ENCODE measurements at regions not wholly inside any gene's neighbourhood (a gene's known extent, or its start where the extent isn't known, plus 50 kb on each side); places are given as distances from the start of the nearest gene placed in this dataset.

- DNase-seq, result no peak
These were observed 686.7 kb upstream of the MARCKS start for GRCh38 chr6:113170454-113170853.

DNA sequence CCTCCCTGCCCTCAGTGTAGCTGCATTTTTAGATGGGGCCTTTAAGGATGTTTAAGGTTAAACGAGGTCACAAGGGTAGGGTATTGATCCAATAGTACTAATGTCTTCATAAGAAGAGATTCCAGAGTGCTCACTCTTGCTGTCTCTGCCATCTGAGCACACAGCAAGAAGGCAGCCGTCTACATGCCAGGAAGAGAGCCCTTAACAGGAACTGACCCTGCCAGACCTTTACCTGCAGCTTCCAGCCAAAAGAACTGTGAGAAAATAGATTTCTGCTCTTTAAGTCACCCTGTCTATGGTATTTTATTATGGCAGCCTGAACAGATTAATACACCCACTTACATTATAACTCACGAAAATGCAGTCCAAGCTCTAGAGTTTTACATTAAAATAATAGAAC lies 685.3 kb upstream of the MARCKS start:
- DNase-seq, result peak; percentile 42

DNA sequence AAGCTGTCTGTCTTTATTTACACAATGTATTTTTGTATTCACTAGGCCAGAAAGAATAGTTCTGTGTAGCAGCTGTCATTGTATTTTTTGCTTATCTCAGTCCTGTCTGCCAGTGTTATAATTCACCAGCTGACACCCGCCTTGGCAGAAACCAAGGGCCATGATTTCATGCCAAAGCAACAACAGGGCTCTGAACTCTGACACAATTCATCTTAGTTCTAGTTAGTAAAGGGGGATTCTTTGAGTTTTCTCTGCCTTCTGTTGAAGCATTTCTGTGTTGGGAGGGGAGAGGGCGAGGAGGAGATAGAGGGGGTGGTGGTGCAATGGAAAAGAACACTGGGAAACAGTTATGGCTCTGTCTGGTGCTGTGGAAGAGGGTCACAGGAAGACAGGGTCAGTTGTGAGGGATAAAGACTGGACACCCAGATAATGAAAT lies 684.6 kb upstream of the MARCKS start:
- peak; percentile 96 for DNase-seq

DNA sequence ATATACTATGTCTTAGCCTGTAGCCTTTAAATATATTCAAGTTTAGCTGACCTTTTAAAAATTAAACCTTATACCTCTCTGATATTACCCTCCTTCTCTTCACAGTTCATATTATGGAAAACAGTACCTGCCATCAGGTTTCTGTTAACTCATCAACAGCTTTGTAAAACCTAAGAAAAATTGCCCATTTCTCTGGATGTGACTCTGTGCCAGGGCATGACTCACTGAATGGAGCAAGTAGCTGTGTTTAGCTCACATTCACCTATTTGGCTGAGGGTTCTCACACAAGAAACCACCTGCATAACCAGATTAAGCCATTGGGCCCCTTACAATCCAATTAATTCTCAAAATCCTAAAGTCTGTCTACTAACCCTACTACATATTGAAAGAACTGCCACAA lies 678.8 kb upstream of the MARCKS start:
- DNase-seq, result no peak

DNA sequence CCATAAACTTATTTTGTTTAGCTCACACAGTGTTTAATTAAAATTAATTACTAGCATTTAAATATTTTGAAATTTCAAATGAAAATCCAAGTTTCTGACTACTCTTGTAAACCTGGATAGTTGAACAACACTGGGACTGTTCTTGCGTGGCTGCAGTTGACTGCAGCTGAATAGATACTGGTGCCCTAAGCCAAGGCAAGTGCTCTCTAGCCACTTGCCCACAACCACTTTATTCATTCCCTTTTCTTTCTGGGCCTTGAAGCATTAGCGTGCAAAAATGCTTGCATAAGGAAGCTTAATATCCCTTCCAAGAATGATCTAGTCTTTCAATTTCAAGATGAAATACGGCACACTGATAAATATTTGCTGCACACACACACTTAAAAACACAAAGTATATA lies 676.0 kb upstream of the MARCKS start:
- DNase-seq, result no peak

GRCh38 chr6:113182370-113183141 lies 674.6 kb upstream of the MARCKS start:
- peak; percentile 82 for DNase-seq

GRCh38 chr6:113184291-113184690 lies 672.9 kb upstream of the MARCKS start:
- no peak for DNase-seq

DNA sequence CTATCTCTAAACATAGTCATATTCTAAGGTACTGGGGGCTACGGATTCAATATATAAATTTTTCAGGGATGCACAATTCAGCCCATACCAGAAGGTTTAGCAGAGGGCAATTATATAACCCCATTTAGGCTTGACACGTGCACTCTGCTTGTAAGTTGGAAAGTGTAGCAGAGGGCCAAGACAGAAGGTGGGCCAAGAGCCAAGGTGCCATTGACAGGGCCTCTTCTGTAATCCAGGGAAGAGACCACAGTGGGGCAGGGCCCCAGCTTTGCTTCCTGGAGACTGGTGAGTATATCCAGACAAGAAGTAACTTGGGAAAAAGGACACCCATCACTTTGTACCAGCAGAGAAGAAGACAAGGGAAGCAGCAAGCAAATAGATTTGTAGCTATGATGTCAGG lies 672.4 kb upstream of the MARCKS start:
- peak; percentile 57 for DNase-seq

- DNase-seq, result no peak
These were observed 671.8 kb upstream of the MARCKS start for GRCh38 chr6:113185299-113185698.

DNA sequence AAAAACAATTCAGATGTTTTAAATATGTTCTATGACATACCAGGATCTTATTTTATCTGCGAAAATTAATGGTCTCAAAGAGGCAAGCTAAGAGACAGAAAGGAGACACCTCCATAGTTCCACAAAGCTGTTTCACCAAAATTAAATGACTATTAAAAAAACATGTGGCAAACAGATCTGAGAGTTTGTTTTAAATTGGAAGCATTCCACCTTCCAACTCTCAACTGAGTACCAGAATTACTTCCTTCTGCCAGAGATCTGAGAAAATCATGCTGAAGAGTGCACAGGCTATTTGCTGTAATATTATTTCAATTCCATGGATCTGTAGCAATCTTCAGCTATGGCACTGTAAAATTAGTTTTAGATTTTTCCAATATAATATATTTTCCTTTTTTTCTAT lies 669.5 kb upstream of the MARCKS start:
- no peak for DNase-seq

GRCh38 chr6:113188962-113189361 lies 668.2 kb upstream of the MARCKS start:
- no peak for DNase-seq

GRCh38 chr6:113190170-113190569 lies 667.0 kb upstream of the MARCKS start:
- no peak for DNase-seq

- DNase-seq, result no peak
These were observed 663.1 kb upstream of the MARCKS start for GRCh38 chr6:113194090-113194489.

GRCh38 chr6:113202852-113203714 lies 654.1 kb upstream of the MARCKS start:
- DNase-seq, result no peak

GRCh38 chr6:113203715-113204110 lies 653.4 kb upstream of the MARCKS start:
- DNase-seq, result no peak

DNA sequence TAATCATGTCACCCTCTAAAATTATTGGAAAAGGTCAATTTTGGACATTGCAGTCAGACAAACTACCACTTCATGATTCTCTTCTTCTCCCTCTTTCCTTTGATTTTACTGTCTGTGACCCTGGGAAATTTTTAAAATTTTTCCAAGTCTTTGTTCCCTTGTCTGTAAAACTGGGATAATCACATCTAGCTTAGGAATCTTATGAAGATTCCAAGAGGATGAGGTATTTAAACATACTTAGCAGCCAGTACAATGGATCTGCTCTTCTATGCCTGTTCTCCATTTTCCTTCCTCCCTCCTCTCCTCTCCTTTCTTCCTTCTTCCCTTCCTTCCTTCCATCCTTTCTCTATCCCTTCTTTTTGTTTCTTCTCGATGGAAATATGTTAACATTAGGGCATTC lies 651.6 kb upstream of the MARCKS start:
- DNase-seq, result no peak

- DNase-seq, result no peak
These were observed 648.4 kb upstream of the MARCKS start for GRCh38 chr6:113208726-113209125.

GRCh38 chr6:113209315-113209714 lies 647.8 kb upstream of the MARCKS start:
- no peak for DNase-seq

DNA sequence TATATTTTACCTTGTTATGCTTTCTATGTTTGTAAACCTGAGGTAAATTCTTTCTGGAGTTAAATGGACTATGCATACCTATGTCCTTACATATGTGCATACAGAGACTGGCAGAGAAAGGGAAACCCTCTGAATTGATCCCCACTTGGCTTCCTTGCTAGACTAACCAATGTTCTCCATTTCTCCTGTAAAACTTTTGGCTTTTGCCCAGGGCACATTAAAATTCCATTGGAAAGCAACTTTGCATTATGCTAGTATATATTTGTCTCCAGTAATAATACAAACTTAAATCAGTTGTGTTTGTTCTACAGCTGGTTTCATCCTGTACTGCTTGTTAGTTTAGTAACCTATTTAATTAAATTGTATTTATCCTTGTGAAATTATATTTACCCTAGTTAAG lies 646.0 kb upstream of the MARCKS start:
- DNase-seq, result peak; percentile 19

DNA sequence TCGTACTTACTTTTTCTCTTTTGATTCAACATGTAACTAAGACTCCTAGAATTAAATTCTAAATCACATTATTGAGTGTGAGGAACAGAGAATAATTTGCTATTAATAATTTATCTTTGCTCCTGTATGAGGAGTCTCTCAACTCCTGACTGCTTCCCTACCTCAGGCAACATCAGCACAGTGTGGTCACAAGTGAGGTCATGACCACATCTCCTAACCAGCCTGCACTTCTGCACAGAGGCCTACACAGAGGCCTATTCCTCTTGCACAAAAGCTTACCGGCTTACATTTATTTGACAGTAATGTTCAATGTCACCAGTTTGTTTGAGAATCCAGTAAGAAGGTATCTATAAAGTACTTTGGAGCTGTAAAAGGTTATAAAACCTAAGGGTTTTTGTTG lies 637.4 kb upstream of the MARCKS start:
- DNase-seq, result no peak

- no peak for DNase-seq
These were observed 636.3 kb upstream of the MARCKS start for GRCh38 chr6:113220832-113221231.

GRCh38 chr6:113221850-113222249 lies 635.3 kb upstream of the MARCKS start:
- no peak for DNase-seq

GRCh38 chr6:113246186-113246585 lies 611.0 kb upstream of the MARCKS start:
- DNase-seq, result no peak

GRCh38 chr6:113248532-113248931 lies 608.6 kb upstream of the MARCKS start:
- no peak for DNase-seq

All from NCI-H446 treated with DMSO at 0.1 percent for 48 hours (cell line).